ENCODE measurements at regions not wholly inside any gene's neighbourhood (a gene's known extent, or its start where the extent isn't known, plus 50 kb on each side); places are given as distances from the start of the nearest gene placed in this dataset.

GRCh38 chr13:73765651-73766384 lies 368.4 kb downstream of the KLF12 start:
- Mint-ChIP-seq H3K4me3 (ENCODE audit: unreplicated experiment) (no peak overlapping the region), H3K27ac (ENCODE audit: unreplicated experiment) (peak overlapping the region; percentile 96), H3K36me3 (ENCODE audit: low read depth, unreplicated experiment) (no peaks in the 10 kb centered on the region), H3K27me3 (ENCODE audit: unreplicated experiment) (peaks cover 1% of the 10 kb centered on the region), H3K4me1 (ENCODE audit: unreplicated experiment) (peaks cover 32% of the 10 kb centered on the region), H3K9me3 (ENCODE audit: unreplicated experiment) (no peaks in the 10 kb centered on the region)
- no peak for TF ChIP-seq CTCF (IDR thresholded peaks at IDR 0.05; ENCODE audit: unreplicated experiment)
- peak; percentile 65 for DNase-seq (ENCODE audit: low spot score)

- Mint-ChIP-seq H3K4me1 (ENCODE audit: unreplicated experiment) (peaks cover 8% of the 10 kb centered on the region), H3K27ac (ENCODE audit: unreplicated experiment) (no peak overlapping the region), H3K36me3 (ENCODE audit: low read depth, unreplicated experiment) (no peaks in the 10 kb centered on the region), H3K9me3 (ENCODE audit: unreplicated experiment) (no peaks in the 10 kb centered on the region), H3K4me3 (ENCODE audit: unreplicated experiment) (no peak overlapping the region), H3K27me3 (ENCODE audit: unreplicated experiment) (peaks cover 1% of the 10 kb centered on the region)
- no peak for DNase-seq (ENCODE audit: low spot score)
- TF ChIP-seq CTCF (IDR thresholded peaks at IDR 0.05; ENCODE audit: unreplicated experiment) = no peak
Measured at GRCh38 chr13:73759434-73759833, 374.8 kb downstream of the KLF12 start.

GRCh38 chr13:73757481-73758233 lies 376.5 kb downstream of the KLF12 start:
- Mint-ChIP-seq H3K27ac (ENCODE audit: unreplicated experiment) (no peak overlapping the region), H3K36me3 (ENCODE audit: low read depth, unreplicated experiment) (no peaks in the 10 kb centered on the region), H3K4me3 (ENCODE audit: unreplicated experiment) (no peak overlapping the region), H3K27me3 (ENCODE audit: unreplicated experiment) (peaks cover 1% of the 10 kb centered on the region), H3K9me3 (ENCODE audit: unreplicated experiment) (no peaks in the 10 kb centered on the region), H3K4me1 (ENCODE audit: unreplicated experiment) (peaks cover 13% of the 10 kb centered on the region)
- no peak for TF ChIP-seq CTCF (IDR thresholded peaks at IDR 0.05; ENCODE audit: unreplicated experiment)
- no peak for DNase-seq (ENCODE audit: low spot score)

- no peak overlapping the region for H3K27ac Mint-ChIP-seq (ENCODE audit: unreplicated experiment)
- H3K4me1 Mint-ChIP-seq (ENCODE audit: unreplicated experiment) = peaks cover 13% of the 10 kb centered on the region
- no peaks in the 10 kb centered on the region for H3K36me3 Mint-ChIP-seq (ENCODE audit: low read depth, unreplicated experiment)
- no peaks in the 10 kb centered on the region for H3K27me3 Mint-ChIP-seq (ENCODE audit: unreplicated experiment)
- H3K4me3 Mint-ChIP-seq (ENCODE audit: unreplicated experiment) = no peak overlapping the region
- peak; percentile 54 for DNase-seq (ENCODE audit: low spot score)
- no peaks in the 10 kb centered on the region for H3K9me3 Mint-ChIP-seq (ENCODE audit: unreplicated experiment)
- peak; percentile 87 for TF ChIP-seq CTCF (IDR thresholded peaks at IDR 0.05; ENCODE audit: unreplicated experiment)
Measured at GRCh38 chr13:73754727-73755292, 379.4 kb downstream of the KLF12 start.

- Mint-ChIP-seq H3K27ac (ENCODE audit: unreplicated experiment) (no peak overlapping the region), H3K4me3 (ENCODE audit: unreplicated experiment) (no peak overlapping the region), H3K36me3 (ENCODE audit: low read depth, unreplicated experiment) (no peaks in the 10 kb centered on the region), H3K27me3 (ENCODE audit: unreplicated experiment) (no peaks in the 10 kb centered on the region), H3K4me1 (ENCODE audit: unreplicated experiment) (peaks cover 13% of the 10 kb centered on the region), H3K9me3 (ENCODE audit: unreplicated experiment) (no peaks in the 10 kb centered on the region)
- DNase-seq (ENCODE audit: low spot score) = no peak
- TF ChIP-seq CTCF (IDR thresholded peaks at IDR 0.05; ENCODE audit: unreplicated experiment) = no peak
Measured at GRCh38 chr13:73754241-73754640, 380.0 kb downstream of the KLF12 start.

All from endothelial cell (in vitro differentiated cells).